ENCODE measurements at regions not wholly inside any gene's neighbourhood (a gene's known extent, or its start where the extent isn't known, plus 50 kb on each side); places are given as distances from the start of the nearest gene placed in this dataset.

GRCh38 chr14:66140963-66141362 lies 345.2 kb upstream of the CCDC196 start:
- H3K79me2 ChIP-seq (ENCODE audit: insufficient read depth, low read depth): no peaks in the 10 kb centered on the region
- H2AFZ ChIP-seq (ENCODE audit: low read depth): no peak overlapping the region
- no peaks in the 10 kb centered on the region for H3K36me3 ChIP-seq (ENCODE audit: insufficient read depth)
- no peaks in the 10 kb centered on the region for H4K20me1 ChIP-seq (ENCODE audit: insufficient read depth)
- H3K4me3 ChIP-seq (IDR thresholded peaks at IDR 0.05; ENCODE audit: insufficient read depth, low read depth, low read length): no peak overlapping the region
- no peak for TF ChIP-seq CTCF (conservative IDR thresholded peaks at IDR 0.05; ENCODE audit: low read depth, low read length)
- H3K27me3 ChIP-seq (ENCODE audit: insufficient read depth, low read depth): no peaks in the 10 kb centered on the region
- no peak overlapping the region for H3K27ac ChIP-seq
- no peaks in the 10 kb centered on the region for H3K4me1 ChIP-seq (ENCODE audit: low read depth, poor library complexity, severe bottlenecking)
- no peak overlapping the region for H3K9ac ChIP-seq
- no peak overlapping the region for H3K4me2 ChIP-seq

GRCh38 chr14:66141733-66142132 lies 344.4 kb upstream of the CCDC196 start:
- Histone ChIP-seq H3K4me1 (ENCODE audit: low read depth, poor library complexity, severe bottlenecking) (no peaks in the 10 kb centered on the region), H4K20me1 (ENCODE audit: insufficient read depth) (no peaks in the 10 kb centered on the region), H2AFZ (ENCODE audit: low read depth) (no peak overlapping the region), H3K4me2 (no peak overlapping the region), H3K79me2 (ENCODE audit: insufficient read depth, low read depth) (no peaks in the 10 kb centered on the region), H3K36me3 (ENCODE audit: insufficient read depth) (no peaks in the 10 kb centered on the region), H3K9ac (no peak overlapping the region), H3K4me3 (IDR thresholded peaks at IDR 0.05; ENCODE audit: insufficient read depth, low read depth, low read length) (no peak overlapping the region), H3K27ac (no peak overlapping the region), H3K27me3 (ENCODE audit: insufficient read depth, low read depth) (no peaks in the 10 kb centered on the region)
- no peak for TF ChIP-seq CTCF (conservative IDR thresholded peaks at IDR 0.05; ENCODE audit: low read depth, low read length)

- no peak overlapping the region for H2AFZ ChIP-seq (ENCODE audit: low read depth)
- no peak for TF ChIP-seq CTCF (conservative IDR thresholded peaks at IDR 0.05; ENCODE audit: low read depth, low read length)
- no peak overlapping the region for H3K9ac ChIP-seq
- no peaks in the 10 kb centered on the region for H3K4me1 ChIP-seq (ENCODE audit: low read depth, poor library complexity, severe bottlenecking)
- no peaks in the 10 kb centered on the region for H3K36me3 ChIP-seq (ENCODE audit: insufficient read depth)
- H3K79me2 ChIP-seq (ENCODE audit: insufficient read depth, low read depth): no peaks in the 10 kb centered on the region
- no peaks in the 10 kb centered on the region for H4K20me1 ChIP-seq (ENCODE audit: insufficient read depth)
- H3K27me3 ChIP-seq (ENCODE audit: insufficient read depth, low read depth): no peaks in the 10 kb centered on the region
- no peak overlapping the region for H3K4me2 ChIP-seq
- H3K4me3 ChIP-seq (IDR thresholded peaks at IDR 0.05; ENCODE audit: insufficient read depth, low read depth, low read length): no peak overlapping the region
- H3K27ac ChIP-seq: no peak overlapping the region
Measured at GRCh38 chr14:66143387-66144112, 342.6 kb upstream of the CCDC196 start.

- Histone ChIP-seq H3K4me3 (IDR thresholded peaks at IDR 0.05; ENCODE audit: insufficient read depth, low read depth, low read length) (no peak overlapping the region), H3K27ac (no peak overlapping the region)
Measured at GRCh38 chr14:66152302-66152701, 333.9 kb upstream of the CCDC196 start.

More at GRCh38 chr14:66152302-66152701, 333.9 kb upstream of the CCDC196 start:
- H3K36me3 ChIP-seq (ENCODE audit: insufficient read depth): no peaks in the 10 kb centered on the region
- no peaks in the 10 kb centered on the region for H3K79me2 ChIP-seq (ENCODE audit: insufficient read depth, low read depth)
- H3K9ac ChIP-seq: no peak overlapping the region
- H3K27me3 ChIP-seq (ENCODE audit: insufficient read depth, low read depth): no peaks in the 10 kb centered on the region
- no peaks in the 10 kb centered on the region for H3K4me1 ChIP-seq (ENCODE audit: low read depth, poor library complexity, severe bottlenecking)
- no peak overlapping the region for H3K4me2 ChIP-seq
- no peak for TF ChIP-seq CTCF (conservative IDR thresholded peaks at IDR 0.05; ENCODE audit: low read depth, low read length)
- H2AFZ ChIP-seq (ENCODE audit: low read depth): no peak overlapping the region
- no peaks in the 10 kb centered on the region for H4K20me1 ChIP-seq (ENCODE audit: insufficient read depth)

Data from KMS-11 (cell line).